Right renal cortex interstitium (tissue), 3 donors: ENCODE measurements at regions not wholly inside any gene's neighbourhood (a gene's known extent, or its start where the extent isn't known, plus 50 kb on each side); places are given as distances from the start of the nearest gene placed in this dataset.
"Not testable (repeated sequence)": the region's sequence is repeated elsewhere in the genome, so short reads cannot be mapped to it uniquely, and the experiment has no call there.

Experiments used
- DNase-seq, 3 donors: peaks; one replicate each; pipeline ENCODE4 v3.0.0-alpha.2; 2013; ENCODE audit warnings: low read depth in 3 of 3, low spot score in 2 of 3

DNA sequence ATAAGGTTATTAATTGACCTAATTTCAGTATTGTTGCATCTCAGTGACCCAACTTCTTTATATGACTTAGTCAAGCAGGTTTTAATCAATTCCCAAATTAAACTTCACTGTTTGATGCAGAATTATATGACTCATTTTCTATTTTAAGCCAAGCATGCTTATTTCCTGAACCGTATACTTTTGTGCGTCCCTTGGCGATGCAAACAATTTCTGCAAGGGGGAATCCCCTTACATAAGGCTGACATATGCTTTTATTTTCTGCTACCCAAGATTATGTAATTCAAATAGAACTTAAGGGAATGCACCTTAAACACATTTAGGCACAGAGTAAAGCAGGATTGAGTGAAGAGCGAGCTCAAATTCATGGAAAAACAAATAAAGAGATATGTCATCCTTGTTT, 303.9 kb downstream of the PDCD6IP start:
- DNase-seq, result no peak

DNA sequence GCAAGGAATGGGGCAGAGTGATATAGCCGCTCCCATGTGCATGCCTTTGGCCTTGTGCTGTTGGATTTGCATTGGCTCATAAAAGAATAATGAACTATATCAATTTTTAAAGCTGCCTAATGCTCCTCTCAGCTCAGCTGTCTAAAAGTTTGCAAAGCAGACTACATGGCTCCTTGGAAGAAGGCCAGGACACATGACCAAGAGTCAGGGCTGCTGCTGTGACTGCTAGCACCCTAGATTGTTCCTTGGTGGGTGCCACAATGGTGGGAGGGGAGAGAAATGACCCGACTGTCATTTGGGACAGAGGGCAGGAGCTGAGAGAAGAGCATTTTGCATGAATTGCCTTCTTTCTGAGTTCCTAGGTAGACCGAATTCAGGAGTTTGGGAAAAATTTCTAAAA, 307.9 kb downstream of the PDCD6IP start:
- no peak for DNase-seq

DNA sequence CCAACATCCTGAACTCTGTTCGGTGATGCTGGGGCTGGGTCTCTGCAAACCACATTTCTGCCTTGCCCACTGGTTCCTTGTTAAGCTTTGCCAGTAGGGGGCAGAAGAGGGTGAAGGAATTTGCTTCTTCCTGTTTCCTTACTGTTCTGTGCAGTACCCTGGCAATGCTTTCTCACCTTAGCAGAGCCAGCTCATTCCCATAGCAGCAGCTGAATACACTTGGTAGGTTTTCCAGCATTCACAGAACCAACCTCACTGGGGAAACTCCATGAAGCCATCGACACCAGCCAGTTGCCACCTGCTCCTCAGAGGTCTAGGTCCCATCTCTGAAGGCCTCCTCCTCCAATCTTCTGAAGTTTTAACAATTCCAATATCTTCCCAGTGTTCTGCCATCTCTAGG, 308.4 kb downstream of the PDCD6IP start:
- DNase-seq, result peak; percentile 23 to 35 (median 27)

DNA sequence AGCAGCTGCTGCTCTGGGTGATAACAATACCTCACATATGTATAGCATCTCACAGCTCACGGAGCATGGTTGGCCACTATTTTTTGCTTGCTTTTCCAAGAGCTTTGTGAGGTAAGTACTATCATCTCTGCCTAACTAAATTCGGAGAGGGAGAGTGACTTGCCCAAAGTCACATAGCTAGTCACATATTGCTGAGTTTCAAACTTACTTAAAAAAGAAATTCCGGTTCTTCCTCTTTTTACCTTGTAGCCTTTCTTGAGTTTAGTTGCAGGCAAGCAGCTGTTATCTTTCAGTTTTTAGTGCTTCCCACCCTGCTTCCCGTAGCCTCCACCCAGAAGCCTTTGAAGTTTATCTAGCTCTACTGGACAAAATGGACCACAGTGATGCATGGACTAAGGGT, 309.2 kb downstream of the PDCD6IP start:
- DNase-seq, result no peak

DNA sequence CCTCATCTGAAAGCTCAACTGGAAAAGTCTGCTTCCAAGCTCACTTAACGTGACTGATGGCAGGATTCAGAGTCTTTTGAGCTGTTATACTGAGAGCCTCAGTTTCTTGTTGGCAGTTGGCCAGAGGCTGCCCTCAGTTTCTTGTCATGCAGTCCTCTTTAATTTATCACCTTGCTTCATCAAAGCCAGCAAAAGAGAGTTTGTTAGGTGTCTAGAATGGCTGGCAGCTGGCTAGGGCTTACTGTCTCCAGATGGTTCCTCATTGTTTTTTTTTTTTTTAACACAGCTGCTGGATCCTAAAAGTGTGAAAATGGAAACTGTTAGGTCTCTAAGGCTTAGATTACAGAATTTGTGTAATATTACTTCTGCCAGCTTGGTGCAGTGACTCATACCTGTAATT, 310.6 kb downstream of the PDCD6IP start:
- DNase-seq, result no peak

DNA sequence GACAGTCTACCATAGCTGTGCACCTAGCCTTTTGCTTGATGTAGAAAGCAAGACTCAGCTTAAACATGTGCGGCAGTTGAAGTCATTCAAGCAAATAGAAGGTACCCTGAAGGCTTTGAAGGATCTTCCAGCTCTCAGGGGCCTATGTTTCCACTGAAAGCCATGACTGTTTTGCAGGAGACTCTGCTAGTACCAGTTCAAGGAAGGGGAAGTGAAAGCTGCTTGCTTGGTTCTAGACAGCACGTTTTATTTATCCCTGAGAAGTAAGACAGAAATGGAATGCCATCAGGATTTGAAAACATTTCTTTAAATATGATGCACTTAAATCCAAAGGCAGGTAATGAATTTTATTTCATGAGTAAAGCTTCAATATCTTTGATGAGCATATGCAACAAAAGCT, 311.4 kb downstream of the PDCD6IP start:
- no peak for DNase-seq

DNA sequence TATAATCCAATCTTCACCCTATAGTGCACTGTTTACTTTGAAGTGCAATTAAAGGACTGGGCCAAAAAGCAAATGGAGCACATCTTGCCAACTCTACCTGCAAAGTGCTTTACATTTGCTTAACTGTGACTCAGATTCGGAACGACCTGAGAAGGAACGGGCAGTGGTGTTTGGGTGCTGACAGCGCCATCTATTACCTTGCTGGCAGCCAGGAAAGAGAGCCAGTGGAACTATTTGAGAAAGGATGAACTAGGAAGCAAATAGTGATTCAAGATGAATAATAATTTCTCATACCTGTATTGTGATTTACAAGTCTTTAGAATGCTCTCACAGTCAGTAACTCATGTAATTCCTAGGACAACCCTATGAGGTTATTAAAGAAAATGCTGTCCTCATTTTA, 312.9 kb downstream of the PDCD6IP start:
- DNase-seq, result no peak

DNA sequence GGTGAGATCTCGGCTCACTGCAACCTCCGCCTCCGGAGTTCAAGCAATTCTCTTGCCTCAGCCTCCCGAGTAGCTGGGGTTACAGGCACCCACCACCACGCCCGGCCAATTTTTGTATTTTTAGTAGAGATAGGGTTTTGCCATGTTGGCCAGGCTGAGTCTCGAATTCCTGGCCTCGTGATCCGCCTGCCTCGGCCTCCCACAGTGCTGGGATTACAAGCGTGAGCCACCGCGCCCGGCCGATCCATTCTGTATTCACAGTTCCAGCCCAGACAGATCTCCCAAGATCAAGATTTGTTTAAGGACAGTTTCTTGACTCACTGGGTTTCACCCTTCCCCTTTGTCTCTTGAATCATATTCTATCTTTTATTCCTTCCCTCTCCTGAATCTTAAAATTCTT, 313.8 kb downstream of the PDCD6IP start:
- DNase-seq, result not testable (repeated sequence)

DNA sequence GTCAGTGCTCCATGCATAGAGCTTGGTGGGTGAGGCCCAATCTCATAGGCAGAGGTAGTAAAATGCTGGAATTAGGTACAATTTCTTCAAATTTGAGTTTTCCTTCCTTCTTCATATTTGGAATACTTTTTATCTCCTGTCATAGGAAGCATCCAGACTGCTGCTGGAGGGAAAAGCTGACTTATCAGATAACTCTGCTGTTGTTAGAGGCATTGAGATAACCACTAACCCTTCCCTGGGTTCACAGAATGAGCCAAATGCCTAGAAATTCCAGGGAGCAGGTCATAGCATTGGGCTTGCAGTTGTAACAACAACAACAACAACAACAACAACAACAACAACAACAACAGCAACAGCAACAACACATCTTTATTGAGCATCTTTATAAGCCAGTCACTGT, 332.7 kb downstream of the PDCD6IP start:
- DNase-seq, result no peak

GRCh38 chr3:34132069-34132692, 333.8 kb downstream of the PDCD6IP start:
- no peak for DNase-seq

GRCh38 chr3:34139566-34139965, 341.1 kb downstream of the PDCD6IP start:
- no peak for DNase-seq

DNA sequence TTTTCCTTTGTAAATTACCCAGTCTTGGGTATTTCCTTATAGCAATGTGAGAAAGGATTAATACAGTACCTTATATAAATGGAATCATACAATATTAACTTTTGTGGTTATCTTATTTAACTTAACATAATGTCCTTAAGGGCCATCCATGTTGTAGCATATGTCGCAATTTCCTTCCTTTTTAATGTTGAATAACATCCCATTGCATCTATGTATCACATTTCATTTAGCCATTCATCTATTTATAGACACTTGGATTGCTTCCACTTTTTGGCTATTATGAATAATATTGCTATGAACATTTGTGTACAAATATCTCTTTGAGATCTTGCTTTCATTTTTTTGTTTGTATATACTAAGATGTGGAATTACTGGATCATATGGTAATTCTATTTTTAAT, 342.2 kb downstream of the PDCD6IP start:
- DNase-seq, result no peak

DNA sequence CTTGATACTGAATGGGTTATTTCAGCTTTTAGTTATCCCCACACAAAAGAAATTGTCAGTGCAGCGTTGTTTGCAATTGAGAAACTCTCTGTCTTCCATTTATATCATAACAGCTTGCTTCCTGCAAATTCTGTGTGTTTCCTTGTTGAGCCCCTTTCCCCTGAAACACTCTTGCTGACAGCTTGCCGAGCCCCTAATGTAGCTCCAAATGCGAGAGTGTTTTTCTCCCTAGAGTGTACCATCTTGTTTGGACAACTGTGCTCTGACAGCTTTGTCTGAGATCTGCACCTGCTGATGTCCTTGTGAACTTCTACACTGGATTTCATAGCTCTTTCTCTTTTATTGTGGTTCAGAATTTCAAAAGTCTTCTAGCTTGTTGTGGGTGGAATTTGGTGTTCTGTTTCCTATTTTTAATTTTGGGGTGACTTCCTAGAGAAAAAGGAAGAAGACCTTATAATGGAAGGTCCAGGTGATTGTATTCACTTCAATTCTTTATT, 343.5 kb downstream of the PDCD6IP start:
- no peak for DNase-seq

- no peak for DNase-seq
Measured at GRCh38 chr3:34145796-34146195, 347.4 kb downstream of the PDCD6IP start.

DNA sequence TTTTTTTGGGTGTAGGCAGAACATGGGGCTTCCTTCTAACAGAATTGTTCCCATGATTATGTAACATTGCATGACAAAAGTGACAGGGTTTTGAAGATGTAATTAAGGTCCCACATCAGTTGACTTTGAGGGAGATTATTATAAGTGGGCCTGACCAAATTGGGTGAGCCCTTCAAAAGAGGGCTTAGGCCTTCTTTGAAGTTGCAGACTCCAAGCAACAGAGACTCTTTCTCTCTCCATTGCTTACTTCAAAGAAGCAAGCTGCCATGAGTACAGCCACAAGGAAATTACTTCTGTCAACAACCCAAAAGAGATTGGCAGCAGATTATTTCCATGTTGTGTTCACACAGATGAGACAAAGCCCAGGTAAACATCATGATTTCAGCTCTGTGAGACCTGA, 348.2 kb downstream of the PDCD6IP start:
- no peak for DNase-seq

- DNase-seq, result no peak
Measured at GRCh38 chr3:34150992-34151391, 352.6 kb downstream of the PDCD6IP start.

GRCh38 chr3:34152656-34153055, 354.2 kb downstream of the PDCD6IP start:
- no peak for DNase-seq

DNA sequence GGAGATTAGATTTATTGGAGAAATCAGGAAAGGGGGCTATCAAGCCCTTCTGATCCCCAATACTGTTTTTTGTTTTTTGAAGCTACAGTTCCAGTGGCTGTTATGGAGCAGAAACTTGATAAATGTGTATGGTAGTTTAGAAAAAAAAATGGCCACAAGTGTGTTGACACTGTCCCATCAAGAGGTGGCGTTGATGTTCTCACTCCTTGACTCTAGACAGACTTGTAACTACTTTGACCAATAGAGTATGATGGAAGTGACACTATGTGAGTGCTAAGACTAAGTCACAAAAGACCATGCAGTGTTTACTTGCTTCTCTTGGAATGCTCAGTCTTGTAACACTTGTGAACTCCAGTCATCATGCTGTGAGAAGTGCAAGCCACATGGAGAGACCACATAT, 356.7 kb downstream of the PDCD6IP start:
- DNase-seq, result no peak

GRCh38 chr3:34155666-34156065, 357.2 kb downstream of the PDCD6IP start:
- no peak for DNase-seq

- no peak for DNase-seq
Measured at GRCh38 chr3:34157491-34157890, 359.1 kb downstream of the PDCD6IP start.

- DNase-seq, result no peak
Measured at GRCh38 chr3:34159613-34160420, 361.4 kb downstream of the PDCD6IP start.

DNA sequence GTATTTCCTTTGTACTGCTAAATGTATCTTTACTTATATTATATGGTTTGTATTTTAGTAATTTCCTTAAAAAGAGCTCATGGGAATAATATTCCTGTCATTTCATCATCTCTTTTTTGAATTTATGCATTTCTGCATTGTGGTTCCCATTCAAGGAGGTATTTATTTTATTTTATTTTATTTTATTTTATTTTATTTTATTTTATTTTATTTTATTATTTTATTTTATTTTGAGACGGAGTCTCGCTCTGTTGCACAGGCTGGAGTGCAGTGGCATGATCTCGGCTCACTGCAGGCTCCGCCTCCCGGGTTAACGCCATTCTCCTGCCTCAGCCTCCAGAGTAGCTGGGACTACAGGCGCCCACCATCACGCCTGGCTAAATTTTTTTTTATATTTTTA, 371.2 kb downstream of the PDCD6IP start:
- DNase-seq, result not testable (repeated sequence)
